ENCODE measurements at regions not wholly inside any gene's neighbourhood (a gene's known extent, or its start where the extent isn't known, plus 50 kb on each side); places are given as distances from the start of the nearest gene placed in this dataset.

DNA sequence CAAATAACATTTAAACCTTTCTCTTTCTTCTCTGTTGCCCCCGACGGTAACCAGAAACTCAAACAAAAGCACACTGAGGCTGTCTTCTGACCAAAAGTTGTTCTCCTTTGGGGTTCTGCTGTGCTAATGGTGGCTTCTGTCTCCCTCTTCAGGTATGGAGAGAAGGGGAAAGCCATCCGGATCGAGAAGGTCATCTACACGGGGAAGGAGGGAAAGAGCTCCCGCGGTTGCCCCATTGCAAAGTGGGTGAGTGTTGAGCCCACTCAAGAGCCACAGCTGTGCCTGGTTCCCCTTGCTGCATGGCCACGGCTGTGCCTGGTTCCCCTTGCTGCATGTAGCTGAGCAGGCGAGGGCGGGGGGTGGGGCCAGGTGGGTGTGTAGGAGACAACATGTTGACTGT is 67.4 kb downstream of the BOLA3 start:
- TF ChIP-seq, protein P1, sequence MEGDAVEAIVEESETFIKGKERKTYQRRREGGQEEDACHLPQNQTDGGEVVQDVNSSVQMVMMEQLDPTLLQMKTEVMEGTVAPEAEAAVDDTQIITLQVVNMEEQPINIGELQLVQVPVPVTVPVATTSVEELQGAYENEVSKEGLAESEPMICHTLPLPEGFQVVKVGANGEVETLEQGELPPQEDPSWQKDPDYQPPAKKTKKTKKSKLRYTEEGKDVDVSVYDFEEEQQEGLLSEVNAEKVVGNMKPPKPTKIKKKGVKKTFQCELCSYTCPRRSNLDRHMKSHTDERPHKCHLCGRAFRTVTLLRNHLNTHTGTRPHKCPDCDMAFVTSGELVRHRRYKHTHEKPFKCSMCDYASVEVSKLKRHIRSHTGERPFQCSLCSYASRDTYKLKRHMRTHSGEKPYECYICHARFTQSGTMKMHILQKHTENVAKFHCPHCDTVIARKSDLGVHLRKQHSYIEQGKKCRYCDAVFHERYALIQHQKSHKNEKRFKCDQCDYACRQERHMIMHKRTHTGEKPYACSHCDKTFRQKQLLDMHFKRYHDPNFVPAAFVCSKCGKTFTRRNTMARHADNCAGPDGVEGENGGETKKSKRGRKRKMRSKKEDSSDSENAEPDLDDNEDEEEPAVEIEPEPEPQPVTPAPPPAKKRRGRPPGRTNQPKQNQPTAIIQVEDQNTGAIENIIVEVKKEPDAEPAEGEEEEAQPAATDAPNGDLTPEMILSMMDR (IDR thresholded peaks at IDR 0.05), result no peak
- no peak for TF ChIP-seq POLR2A (IDR thresholded peaks at IDR 0.05)
- TF ChIP-seq POLR2AphosphoS5 (IDR thresholded peaks at IDR 0.05), result no peak
- TF ChIP-seq EP300 (IDR thresholded peaks at IDR 0.05), result no peak
